Esophagus muscularis mucosa (tissue), 4 donors: ENCODE measurements at regions not wholly inside any gene's neighbourhood (a gene's known extent, or its start where the extent isn't known, plus 50 kb on each side); places are given as distances from the start of the nearest gene placed in this dataset.

ENCODE experiments used
- EP300 ChIP-seq: sonication (generic); formaldehyde crosslinking; IDR thresholded peaks from one replicate; pipeline ENCODE4 v1.6.1; 2017; ENCODE audit warnings: antibody characterized with exemption
- POLR2A ChIP-seq: fragments of 450-650 bp; IDR thresholded peaks from one replicate; pipeline ENCODE4 v1.6.1; 2017; ENCODE audit warnings: antibody characterized with exemption, moderate library complexity, mild to moderate bottlenecking, low read depth
- POLR2AphosphoS5 ChIP-seq, 2 donors: sonication (generic); formaldehyde crosslinking; IDR thresholded peaks; one replicate each; pipeline ENCODE4 v1.6.1; 2017; ENCODE audit warnings: antibody characterized with exemption in 2 of 2
- TF ChIP-seq, protein P1 (sequence below), 3 experiments: fragments of 200-600 bp in 2 of 3; fragments of 450-650 bp in 1 of 3; sonication (generic) in 2 of 3; IDR thresholded peaks; one replicate each; pipeline ENCODE4 v1.5.1; 2017 to 2019; ENCODE audit warnings: antibody characterized with exemption in 3 of 3, mild to moderate bottlenecking in 2 of 3, moderate library complexity in 1 of 3

DNA sequence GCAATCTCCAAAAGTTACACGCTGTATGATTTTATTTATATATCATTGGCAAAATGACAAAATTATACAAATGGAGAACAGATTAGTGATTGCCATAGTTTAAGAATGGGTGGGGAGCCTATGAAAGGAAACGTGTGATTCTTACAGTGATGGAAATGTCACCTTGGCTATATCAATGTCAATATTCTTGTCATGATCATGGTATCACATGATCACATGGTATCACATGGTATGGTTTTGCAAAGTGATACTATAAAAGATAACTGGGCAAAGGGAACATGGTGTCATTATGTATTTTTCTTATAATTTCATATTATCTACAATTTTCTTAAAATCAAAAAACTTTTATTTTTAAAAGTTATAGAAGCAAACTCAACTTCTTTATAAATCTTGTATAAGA lies 606.2 kb upstream of the ZEB2 start:
- TF ChIP-seq POLR2A = no peak
- TF ChIP-seq, protein P1, sequence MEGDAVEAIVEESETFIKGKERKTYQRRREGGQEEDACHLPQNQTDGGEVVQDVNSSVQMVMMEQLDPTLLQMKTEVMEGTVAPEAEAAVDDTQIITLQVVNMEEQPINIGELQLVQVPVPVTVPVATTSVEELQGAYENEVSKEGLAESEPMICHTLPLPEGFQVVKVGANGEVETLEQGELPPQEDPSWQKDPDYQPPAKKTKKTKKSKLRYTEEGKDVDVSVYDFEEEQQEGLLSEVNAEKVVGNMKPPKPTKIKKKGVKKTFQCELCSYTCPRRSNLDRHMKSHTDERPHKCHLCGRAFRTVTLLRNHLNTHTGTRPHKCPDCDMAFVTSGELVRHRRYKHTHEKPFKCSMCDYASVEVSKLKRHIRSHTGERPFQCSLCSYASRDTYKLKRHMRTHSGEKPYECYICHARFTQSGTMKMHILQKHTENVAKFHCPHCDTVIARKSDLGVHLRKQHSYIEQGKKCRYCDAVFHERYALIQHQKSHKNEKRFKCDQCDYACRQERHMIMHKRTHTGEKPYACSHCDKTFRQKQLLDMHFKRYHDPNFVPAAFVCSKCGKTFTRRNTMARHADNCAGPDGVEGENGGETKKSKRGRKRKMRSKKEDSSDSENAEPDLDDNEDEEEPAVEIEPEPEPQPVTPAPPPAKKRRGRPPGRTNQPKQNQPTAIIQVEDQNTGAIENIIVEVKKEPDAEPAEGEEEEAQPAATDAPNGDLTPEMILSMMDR (IDR thresholded peaks at IDR 0.05) = no peak
- TF ChIP-seq POLR2AphosphoS5 (IDR thresholded peaks at IDR 0.05) = no peak
- TF ChIP-seq EP300 = no peak
